Activated CD4-positive, CD25-positive, alpha-beta regulatory T cell treated with anti-CD3 and anti-CD28 coated beads, Interleukin-2, amount 50 U/mL, for 72 hours (primary cell): ENCODE measurements at regions not wholly inside any gene's neighbourhood (a gene's known extent, or its start where the extent isn't known, plus 50 kb on each side); places are given as distances from the start of the nearest gene placed in this dataset.

Source experiments
- DNase-seq: peaks from one replicate; pipeline ENCODE4 v3.0.0; 2021

DNA sequence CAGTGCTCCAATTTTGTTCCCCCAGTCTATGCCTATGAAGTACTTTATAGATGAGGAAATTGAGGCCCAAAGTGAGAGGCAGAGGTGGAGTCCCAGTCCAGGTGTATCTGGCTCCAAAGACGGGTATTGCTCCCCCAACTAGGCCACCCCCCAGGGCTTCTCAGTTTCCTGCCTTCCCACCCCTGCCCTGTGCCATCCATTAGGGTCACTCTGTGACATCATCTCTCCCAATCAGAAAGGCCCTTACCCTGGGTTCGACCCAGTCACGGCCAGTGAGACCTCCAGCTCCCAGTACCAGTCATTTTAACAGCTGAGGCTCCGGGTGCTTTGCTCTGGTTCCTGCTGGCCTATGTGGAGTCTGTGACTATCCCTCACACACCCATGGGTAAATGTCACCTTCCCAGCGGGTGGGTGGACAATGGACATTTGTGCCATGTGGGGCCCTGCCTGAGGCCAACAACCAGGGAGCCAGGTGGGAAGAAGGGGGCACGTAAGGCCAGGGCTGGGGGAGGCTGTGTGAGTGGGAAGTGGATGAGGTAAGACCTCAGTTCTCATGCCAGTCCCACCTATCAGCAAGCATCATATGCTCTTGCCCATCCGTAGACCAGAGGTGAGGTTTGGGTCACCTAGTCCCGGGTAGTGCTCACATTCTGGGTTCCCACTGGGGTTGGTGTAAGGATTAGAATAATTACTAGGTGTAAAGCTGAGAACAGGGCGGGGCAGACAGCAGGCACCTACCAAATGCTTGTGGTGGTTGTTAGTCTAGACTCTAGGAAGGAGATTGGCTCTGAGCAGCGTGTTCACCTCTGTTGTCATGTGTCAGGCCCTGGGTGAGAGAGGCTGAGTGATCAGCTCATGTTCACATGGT lies 685.9 kb downstream of the MATN1 start:
- DNase-seq, result no peak

DNA sequence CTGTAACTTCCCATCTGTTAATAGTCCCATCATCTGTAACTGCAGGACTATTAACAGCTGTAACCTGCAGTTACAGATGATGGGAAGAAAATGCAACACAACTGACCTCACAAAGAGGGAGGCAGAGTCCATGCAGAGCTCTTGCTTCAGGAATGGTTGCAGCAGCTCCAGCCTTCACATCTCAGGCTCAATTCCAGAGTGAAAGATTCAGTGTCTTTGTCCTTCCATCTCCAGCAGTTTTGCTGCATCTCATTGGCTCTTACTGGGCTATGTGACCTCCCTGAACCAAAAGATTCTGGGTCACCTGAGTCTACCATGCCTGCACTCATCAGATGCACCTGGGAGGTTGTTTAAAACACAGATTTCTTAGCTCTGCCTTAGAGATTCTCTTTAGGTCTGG lies 686.7 kb downstream of the MATN1 start:
- no peak for DNase-seq

DNA sequence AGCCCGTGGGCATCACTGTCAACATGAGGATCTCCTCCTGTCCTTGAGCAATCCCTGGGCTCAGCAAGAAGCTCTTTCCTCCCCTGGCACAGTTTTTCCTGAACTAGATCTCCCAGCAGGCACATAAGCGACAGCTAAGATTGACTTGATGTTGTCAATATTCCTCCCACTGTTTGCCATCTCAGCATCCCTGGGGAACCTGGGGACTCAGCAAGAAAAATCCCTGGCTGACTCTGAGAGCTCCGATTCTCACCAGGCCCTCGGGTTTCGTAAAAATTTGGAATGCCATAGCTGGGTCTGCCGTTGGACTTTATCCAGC lies 687.2 kb downstream of the MATN1 start:
- DNase-seq, result no peak

DNA sequence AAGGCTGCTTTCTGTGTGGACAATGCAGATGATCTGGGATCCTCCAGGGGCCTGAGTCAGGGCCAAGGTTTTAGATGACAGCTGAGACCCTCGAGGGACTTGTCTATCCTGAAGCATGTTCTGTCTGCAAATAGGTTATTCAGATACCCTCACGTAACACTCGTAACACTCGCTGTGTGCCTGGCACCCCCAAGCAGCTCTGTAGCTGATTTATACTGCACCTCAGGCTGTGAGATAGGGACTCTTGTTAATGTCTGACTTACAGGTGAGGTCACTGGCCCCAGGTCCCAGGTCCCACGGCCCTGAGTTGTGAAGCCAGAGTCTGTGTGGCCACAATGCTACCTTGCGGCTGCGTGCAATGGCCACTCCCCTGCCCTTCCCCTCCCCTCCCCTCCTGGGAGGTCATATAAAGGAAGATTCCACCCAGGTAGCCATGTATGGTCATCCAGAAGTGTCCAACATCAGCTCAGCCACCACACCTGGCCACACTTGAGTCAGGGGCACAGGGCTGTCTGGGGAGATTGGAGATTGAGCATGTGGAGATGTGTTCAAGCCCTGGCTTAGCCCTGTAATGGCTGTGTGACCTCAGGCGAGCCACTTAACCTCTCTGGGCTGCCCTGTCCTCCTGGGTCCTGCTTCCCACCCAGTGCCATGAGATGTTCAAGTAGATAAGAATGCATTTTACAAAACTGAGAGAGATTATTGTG lies 687.7 kb downstream of the MATN1 start:
- DNase-seq, result no peak

DNA sequence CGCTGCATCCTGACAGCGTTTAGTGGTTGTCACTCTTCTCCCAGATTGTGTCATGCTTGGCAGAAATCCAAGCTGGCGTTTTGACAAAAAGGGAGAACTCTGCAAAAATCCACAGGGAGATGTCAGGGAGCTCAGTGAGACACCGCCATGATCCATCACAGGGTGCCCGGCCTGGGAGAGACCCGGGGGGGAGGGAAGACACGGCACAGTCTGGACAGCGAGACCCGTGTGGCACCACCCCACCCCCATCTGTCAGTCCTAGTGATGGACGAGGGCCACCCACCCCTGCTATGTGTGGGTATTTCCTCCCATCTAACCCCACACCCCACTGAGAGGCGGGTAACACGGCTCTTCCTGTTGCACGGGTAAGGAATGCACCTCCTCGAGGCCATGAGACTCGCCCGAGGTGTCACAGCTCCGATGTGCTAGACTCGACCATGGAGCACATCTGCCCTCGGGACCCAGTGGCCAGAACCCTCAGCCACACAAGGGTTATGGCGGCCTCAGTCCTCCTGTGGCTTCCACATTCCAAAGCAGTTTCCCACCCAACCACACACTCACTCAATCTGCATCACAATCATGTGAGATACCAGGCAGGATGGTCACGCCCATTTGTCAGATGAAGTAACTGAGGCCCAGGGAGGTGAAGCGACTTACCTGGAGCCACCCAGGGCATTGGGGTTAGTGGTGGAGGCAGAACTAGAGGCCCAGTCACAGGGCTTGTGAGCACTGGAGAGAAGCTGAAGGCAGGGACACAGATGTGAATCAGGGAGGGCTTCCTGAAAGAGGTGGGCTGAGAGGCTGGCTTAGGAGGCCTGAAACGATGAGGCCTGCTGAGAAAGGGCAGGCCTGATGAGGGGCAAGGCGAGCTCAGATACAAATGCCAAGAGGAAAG lies 688.5 kb downstream of the MATN1 start:
- DNase-seq, result no peak

DNA sequence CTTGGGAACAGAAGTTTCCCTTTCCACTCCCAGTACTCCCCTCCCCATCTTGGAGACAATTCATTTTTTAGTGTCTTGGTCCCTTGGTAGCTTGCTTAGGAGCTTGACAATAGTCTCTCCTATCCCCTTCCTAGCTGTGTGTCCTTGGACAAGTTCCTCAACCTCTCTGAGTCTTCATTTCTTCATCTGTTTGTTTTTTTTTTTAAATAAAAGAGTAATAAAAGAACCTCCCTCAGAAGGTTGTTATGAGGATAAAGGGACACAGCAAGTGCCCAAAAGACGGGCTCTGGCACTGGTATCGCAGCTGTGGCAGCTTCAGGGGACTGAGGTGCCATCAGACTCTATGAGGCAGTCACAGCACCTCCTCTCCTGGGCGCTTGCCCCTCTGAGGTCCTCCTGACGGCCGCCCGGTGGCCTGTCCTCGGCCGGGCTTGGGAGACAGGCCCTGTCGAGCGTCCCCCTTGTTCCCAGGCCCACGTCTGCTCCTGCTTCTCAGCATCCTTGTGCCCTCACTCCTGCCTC lies 689.2 kb downstream of the MATN1 start:
- DNase-seq, result no peak

DNA sequence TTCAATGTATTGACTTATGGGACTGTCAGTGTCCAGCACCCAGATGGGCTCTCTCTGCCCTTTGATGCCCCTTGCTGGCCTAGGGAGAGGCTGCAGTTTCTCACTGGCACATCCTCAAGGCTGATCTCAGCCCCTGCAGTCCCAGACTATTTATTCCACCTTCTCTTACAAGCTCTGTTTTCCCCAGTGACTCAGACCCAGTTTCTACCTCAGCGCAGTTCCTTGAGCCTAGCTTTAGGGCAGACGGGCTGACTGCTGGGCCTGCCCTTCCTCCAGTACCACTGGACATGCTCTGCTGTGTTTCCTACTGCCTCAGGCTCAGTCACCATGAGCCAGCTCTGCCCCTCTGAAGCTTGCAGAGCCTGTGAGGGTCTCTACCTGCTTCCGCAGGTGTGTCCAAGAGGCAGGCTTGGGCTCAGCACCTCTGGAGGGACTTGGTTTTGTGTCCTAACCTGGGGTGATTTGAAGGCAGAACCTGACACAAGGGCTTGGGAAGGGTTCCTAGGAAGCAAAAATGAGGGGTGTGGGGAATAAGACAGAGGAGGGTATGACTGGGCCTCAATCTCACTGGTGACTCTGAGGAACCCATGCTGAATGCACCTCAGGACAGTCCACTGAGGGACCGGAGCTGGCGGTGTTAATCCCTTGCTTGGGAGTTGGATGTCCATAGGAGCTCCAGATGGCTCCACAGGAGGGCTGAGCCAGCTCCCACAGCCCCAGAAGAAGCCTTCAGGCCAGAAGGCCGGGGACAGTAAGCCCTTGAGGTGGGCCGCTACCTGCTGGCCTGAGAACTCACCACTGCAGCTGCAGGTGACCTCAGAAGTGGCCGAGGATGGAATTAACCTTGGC lies 689.9 kb downstream of the MATN1 start:
- no peak for DNase-seq

DNA sequence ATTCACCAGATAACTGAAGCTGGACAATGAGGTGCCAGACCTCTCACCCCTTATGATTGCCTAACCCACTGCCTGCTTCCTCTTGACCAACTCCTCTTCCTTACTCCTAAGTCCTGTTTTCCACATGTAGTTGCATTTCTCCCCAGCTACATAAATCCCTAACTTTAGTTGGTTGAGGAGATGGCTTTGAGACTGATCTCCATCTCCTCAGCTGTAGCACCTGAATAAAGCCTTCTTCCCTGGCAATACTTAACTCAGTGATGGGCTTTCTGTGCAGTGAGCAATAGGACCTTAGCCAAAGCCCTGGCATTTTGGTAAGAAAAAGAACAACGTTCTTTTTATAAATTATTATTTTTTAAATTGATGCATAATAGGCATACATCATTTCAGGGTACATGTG lies 691.1 kb downstream of the MATN1 start:
- DNase-seq, result no peak

DNA sequence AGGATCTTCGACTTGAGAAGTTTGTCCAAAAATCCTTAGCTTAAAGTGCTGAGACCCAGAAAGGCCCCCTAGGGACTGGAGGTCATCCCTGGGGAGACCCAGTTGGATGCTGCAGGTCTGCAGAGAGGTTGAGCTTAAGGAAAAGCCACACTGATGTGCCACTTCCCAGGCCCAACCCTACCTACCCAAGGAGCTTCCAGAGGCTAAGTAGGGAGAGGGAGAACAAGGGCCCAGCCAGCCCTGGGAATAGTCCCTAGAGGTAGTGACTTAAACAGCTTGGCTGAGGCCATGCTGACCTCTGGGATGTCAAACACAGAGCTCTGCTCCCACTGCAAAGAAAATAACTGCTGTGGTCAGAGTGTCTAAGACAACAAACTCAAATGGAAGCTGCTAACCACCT lies 693.7 kb downstream of the MATN1 start:
- DNase-seq, result no peak

DNA sequence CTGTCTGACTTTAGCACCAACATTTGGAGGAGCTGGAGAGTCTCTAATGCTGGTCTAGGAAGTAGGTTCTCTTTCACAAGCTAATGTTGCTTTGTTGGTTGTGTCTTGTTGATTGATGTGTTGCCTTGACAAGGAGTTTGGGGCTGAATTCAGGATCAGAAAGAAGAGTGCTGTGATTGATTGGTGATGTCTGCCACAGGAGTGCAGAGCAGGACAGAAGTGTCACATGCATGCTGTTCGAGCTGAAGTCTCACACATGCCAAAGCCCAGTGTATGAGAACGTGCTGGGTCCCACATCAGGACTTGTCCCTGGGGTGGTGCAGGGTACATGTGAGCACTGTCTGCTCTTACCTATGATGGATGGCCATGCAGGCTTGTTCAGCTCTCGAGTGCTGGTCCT lies 694.4 kb downstream of the MATN1 start:
- DNase-seq, result no peak

DNA sequence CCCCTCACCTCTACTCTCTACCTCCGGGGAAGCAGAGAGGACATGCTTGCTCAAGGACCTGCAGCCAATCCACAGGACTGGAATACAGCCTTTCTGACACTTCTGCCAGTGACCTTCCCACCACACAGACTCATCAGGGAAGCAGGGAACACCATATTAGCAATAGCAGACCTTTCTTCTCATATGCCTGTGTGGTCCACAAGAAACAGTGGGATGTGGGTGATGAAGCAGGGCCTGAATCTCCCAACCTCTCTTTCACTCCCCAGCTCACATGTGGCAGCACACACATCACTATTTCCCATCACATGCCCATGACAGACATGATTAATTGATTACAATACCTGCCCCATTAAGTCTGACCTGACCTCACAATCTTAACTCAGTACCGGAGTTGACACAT lies 695.1 kb downstream of the MATN1 start:
- no peak for DNase-seq

DNA sequence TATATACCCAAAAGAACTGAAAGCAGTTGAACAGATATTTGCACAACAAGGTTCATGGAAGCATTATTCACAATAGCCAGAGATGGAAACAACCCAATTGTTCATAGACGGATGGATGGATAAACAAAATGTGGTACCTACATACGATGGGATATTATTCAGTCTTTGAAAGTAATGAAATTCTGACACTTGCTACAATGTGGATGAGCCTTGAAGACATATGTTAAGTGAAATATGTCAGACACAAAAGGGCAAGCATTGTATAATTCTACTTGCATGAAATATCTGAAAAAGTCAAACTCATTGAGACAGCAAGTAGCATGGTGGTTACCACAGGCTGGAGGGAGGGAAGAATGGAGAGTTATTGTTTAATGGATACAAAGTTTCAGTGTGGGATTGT lies 696.1 kb downstream of the MATN1 start:
- DNase-seq, result no peak

DNA sequence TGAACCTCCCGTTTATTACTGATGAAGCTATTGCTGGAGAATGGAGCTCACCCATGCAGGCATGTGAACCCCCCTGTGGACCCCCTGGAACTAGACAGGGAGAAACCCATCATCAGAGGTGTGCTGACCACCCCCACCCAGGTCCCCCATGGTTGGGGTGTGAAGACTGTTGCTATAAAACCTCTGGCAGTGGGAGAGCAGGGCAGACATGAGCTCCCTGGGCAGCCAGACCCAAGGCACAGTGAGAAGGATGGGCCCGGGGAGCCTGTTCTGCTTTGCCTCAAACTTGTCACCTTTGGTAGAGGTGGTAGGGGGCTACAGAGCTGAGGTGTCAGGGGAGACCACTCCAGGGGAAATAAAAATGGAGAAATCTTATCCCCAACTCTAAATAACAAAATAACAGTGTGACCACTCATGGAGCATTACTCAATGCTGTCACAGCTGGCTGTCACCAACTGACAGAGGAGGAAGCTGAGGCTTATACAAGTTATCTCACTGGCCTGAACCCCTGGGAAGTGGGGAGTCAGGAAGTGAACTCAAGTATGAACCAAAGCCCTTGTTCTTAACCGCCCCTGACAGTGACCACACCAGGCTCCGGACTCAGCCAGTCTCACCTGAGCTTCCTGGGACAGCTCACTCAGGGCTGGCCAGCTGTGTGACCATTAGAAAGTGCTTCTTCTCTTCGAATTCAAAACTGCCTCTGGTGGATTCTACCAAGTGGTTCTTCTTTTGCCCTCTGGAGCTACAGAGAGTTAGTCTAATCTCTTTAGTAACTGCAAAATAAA lies 698.8 kb downstream of the MATN1 start:
- DNase-seq, result no peak

DNA sequence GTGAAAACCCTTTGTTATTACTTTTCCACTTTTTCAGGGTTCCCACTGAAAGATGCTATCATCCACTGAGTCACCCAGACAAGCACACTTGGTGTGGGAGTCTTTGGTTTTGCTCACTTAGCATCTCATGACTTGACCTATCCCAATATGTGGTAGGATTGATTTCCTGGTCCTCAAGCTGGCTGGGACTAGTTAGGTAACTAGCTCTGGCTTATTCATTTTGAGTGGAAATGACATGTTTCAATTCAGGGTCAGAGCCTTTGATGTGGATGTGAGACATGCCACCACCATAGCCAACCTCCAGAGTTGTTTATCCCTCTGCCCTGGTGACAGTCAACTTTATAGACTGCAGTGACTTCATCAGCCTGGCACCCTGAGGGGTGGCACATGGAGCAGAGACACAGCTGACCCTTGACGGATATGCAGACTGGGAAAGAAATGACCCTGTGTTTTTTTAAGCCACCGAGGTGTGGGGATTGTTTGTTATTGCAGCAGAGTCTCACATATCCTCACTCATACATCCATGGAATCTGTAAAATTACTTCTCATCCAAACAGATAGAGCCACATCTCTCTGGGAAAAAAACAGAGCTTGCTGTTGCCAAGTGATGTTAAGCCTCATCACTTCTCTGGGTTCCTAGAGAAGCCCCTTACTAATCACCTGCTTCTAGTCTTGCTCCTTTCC lies 699.9 kb downstream of the MATN1 start:
- no peak for DNase-seq

DNA sequence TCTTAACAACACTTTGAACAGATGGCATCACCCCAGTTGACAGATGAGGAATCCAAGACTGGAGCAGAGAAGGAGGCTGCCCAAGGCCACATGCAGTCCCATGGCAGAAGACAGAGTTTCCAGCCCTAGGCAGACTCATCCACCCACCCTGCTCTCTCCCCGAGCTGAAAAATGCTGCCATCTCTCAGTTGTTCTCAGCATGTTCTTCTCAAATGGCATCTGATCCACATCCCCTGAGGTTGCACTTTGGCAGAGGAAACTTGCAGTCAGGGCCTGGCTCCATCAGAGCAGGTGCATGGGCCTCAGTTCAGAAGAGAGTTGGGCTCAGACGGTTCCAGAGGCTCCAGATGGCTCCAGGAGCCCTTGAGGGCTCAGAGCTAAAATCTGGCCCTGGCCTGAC lies 709.4 kb downstream of the MATN1 start:
- no peak for DNase-seq

DNA sequence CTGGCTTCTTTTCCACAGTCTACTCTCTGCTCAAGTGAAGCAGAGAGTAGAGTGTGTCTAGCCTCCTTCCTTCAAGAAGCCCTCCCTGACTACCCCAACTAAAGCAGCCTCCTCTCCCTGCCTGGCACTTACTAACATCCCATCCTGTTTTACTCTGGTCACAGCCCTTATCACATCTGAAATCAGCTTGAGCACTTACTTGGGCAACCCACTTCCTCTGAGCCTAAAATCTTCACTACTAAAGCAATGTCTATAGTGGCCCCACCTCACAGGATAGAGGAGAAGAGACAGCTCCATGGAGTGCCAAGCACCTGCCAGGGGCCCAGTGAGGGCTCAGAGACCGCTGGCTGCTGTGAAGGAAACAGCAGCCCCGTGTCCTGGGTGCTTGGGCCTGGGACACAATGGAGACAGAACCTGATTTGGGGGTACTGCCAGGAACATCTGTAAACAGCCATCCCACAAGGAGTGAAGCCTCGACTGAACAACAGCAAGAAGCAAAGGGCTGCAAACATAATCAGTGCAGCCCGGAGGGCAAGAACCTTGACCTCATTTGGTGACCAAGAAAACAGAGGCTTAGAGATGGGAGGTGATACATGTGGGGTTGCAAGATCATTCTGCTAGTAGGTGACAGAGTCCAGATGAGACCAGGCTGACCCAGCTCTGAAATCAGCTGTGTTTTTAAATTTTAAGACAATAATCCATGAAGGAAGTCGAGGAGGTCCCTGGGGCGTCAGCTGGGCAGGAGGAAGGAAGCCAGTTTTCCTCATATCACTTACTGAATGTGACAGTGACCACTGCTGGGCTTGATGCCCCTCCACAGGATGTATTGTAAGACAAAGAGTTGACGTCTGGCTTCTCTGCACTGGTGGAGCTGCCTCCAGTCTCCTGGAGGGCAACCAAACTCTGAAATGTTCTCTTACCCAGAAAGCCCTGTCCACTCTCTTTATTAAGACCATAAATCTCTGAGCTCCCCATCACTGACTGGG lies 710.6 kb downstream of the MATN1 start:
- DNase-seq, result no peak

DNA sequence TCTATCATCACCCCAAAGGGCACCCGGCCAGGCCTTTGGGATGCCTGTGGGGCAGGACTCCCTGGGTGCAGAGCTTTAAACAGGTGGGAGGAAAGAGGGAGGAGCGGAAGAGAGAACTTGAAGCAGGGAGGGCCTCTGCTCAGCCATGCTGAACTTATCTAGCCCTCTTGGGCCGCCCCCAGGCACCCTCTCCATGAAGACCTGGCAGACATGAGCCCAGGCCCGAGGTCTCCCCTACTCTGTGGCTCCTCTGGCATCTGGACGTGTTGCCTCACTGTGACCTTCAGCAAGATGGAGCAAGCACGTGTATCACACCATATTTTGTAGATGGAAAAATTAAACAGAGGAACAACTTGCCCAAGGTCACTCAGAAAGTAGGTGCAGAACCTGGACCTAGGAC lies 711.4 kb downstream of the MATN1 start:
- no peak for DNase-seq

DNA sequence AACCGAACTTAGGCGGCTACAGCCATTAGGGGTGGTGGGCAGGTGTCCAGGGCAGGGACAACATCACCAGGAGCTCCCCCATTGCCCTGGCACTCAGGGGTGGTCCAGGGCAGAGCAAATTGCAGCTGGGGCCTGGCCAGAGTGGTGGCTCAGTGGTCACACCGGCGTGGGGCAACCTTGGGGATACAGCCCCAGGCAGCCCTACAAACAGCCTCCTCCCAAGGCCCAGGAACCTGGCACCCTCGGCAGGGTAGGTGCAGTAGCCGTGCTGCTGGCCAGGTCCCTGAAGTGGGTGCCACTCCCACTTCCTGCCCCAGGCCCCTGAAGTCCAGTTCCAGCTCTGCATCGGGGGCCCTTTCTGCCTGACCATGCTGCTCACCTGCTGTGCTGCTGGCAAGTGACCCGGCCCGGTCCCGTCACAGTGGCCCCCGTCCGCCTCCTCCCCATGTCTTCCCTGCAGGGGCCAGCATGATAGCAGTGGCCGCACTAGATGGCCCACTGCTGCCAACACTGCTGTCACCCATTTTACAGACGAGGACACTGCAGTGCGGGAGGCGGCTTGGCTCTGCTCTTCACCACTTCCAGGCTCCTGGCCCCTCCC lies 712.8 kb downstream of the MATN1 start:
- no peak for DNase-seq

DNA sequence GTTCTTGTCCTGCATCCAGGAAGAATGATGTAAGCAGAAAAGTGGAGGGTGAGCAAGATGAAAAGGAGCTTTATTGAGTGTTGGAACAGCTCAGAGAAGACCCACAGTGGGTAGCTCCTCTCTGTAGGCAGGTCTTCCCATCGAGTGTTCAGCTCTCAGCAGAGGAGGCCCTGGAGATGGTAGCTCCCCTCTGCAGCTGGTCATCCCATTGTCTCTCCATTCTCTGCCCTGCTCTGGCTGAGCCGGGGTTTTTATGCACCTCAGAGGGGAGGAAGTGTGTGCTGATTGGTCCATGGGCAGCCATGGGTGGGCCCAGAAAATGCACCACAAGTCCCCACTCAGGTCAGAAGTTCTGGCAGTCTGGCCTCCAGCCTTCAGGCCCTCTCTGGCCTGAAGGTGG lies 713.7 kb downstream of the MATN1 start:
- DNase-seq, result no peak
